ENCODE measurements at regions not wholly inside any gene's neighbourhood (a gene's known extent, or its start where the extent isn't known, plus 50 kb on each side); places are given as distances from the start of the nearest gene placed in this dataset.

DNA sequence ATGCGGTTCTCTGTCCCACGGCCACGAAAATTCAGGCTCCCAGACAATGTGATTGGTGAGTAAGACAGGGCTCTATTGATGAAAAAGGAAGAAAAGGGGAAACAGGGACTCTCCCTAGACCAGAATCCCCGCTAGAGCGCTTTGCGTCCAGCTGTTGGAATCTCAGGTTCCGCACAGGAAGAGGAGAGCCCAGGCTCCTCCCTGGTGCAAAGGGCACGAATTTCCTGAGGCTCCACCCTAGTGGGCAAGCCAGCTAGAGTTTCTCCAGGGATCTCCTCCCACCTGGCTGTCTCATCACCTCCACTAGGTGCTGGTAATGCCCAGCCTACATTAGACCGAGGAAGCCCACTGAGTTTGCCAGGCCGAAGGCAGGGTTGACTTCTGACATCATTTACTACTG lies 135.9 kb upstream of the SOX4 start:
- DNase-seq (ENCODE audit: insufficient read length, low spot score): no peak
- no peak for FAIRE-seq

DNA sequence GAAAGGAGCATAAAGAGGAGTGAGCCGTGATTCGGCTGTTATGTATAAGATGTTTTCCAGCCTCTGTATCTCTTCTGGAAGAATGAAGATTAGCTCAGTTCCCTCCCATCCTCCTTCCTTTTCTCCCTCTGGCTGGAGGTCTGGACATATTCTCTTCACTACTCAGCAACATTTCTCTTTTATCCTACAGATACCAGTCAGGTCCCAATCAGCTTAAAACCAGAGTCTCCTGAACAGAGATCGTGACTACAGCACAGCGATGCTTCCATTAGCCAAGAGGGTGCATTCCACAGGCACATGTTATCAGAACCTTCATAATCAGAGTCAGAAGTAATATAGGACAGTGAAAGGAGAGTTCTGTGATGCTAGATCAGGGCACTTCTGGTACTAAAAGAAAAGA lies 133.9 kb upstream of the SOX4 start:
- no peak for FAIRE-seq
- no peak for DNase-seq (ENCODE audit: insufficient read length, low spot score)

DNA sequence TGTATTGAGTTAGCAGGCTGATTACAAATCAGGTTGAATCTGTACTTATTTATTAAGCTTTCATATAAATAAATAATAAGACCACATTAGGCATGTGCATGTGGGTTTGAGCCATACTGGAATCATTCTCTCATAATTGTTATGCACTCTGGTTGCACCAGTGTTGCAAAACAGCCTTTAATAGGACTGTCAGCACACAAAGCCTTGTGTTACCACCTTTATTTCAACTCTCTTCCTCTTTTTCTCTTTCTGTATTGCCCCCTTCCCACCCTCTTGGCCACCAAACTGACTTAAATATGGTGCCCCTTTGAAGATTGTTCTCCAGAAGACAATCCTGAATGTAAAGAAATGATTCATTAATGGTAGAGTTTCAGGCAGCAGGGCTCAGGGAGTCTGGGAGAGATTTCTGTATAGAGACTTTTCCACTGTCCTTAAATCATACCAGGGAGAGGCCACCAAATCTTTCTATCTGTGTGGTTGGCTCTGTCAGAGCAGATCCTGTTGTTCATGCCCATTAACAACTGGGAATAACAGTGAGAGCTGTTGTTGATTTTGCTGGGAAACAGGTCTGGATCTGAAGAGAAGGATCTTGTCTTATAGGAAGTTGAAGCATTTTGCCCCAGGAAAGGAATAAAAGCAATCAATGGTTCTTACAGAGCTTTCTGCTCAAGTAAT lies 131.6 kb upstream of the SOX4 start:
- DNase-seq (ENCODE audit: insufficient read length, low spot score): no peak
- FAIRE-seq: no peak

DNA sequence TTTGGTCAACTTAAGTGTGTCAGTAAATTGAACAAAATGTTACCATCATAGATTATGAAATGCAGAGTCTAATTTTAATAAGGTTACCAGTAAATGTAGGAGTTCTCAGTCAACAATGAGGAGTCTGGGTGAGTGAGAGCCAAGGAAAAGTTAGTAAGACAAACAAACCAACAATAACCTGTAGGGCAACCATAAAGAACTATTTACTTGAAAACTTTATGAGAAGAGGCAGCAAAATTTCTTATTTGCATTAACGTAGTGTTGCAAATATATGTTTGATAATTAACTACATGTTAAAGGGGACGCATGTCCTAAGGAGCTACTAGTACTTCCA lies 131.1 kb upstream of the SOX4 start:
- no peak for FAIRE-seq
- DNase-seq (ENCODE audit: insufficient read length, low spot score): no peak

DNA sequence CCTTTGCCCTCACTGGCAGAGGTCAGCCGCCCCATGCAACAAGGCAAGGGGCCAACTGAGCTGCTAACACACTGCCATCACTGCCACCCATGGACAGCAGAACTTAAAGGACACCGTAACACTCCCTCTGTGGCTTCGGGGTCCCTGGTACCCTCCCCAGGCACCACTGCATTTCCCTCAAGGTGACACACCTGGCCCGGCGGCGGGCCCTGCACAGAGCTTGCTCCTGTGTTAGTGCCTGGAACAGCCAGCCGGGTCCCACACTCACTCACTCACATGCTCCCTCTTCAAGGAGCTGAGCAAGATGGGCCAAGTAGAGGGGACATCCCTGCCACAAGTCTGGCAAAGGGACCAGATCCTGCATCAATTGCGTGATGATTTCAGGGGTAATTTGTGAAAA lies 126.5 kb upstream of the SOX4 start:
- FAIRE-seq (no peak), DNase-seq (ENCODE audit: insufficient read length, low spot score) (no peak)

DNA sequence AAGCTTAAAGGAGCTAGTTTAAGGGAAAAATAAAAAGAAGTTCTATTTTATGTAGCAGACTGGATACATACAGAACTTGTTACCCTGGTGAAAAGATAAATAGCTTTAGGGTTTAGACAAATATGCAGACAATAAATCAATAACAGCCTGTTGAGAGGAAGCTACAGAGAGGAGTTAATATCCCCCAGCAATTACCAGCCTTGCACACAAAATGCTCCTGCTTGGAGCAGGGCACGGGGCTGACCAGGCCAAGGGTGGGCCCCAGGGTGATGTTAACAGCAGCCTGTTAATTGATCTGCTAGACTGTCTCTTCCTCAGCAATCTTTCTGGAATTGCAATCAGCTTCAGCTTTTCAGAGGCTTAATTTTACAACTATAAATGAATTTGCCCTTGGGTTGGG lies 125.1 kb upstream of the SOX4 start:
- DNase-seq (ENCODE audit: insufficient read length, low spot score) (no peak), FAIRE-seq (no peak)

DNA sequence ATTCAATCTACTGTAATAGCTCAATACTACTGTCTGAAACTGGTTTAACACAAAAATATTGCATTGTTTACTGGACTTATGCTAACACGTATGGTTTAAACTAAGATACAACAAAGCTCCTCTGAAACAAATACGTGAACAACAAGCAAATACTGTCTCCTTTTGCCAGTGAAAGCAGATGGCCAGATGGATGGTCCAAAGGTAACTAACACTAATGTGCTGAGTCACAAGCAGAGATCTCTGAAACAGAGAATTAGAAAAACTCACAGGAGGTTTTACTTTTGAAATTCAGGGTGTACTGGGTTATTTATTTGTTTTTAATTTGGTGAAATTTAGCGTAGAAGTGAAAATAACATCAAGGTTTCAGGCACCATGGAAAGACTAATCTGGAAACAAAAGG lies 124.3 kb upstream of the SOX4 start:
- FAIRE-seq (no peak), DNase-seq (ENCODE audit: insufficient read length, low spot score) (no peak)

DNA sequence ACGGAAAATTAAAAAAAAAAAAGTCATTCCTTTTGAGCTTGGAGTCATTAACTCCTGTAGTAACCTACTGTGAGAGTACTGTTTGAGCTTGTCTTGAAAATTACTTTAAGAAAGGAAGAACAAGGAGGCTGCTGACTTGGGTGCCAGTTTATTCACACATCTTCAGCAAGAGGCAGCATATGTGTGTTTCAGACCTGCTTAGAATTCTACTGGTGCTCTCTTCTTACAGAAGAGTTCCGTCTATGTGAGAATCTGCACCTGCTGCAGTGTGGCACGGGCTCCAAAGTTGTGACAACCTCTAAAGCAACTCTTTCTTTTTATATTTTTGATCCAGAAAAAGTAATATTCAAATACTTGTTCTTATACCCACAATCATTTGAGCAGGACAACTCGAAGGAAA lies 117.4 kb upstream of the SOX4 start:
- FAIRE-seq: no peak
- no peak for DNase-seq (ENCODE audit: insufficient read length, low spot score)

DNA sequence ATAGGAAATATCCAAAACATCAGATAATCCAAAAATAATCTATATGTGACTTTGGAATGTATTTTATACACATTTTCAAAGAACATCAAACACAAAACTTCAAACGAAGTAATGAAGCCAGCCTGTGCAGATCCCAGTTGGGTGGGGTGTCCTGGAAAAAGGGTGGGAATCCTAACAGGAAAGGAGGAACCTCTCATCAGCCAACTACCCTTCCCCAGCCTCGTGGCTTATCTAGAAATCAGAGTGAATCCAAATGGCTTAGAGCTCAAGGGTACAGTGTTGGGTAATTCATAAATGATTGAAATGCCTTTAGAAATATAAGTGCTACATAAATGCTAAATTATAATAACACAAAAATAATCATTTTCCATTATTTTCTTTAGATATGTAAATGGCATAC lies 115.1 kb upstream of the SOX4 start:
- no peak for FAIRE-seq
- no peak for DNase-seq (ENCODE audit: insufficient read length, low spot score)

DNA sequence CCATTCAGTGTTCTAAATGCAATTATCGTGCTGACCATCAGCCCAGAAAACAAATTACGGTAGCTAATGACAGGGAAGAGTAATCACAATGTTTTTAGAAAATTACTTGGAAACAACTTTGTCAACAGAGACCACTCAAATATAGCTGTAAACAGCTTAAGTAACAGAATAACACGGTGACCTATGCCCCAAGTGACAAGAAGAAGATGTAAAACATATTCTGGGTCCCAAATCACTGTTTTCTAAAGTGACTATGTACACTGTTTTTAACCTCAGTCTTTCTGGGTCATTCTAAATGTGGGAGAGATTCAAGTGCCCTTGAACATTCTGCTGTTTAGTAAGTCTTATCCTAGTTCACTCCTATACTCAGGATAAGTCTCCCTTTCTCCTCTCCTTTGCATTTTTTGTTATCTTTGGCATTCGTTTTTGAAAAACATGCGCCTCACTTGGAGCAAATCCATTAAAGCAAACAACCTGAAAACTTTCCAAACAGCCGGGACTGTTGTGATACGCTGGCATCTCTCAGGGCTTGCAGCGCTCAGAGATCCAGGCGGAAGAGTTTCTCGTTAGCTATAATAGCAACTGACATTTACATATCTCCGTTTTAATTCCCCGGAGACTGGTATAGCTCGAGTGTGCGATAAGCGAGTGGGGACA lies 114.5 kb upstream of the SOX4 start:
- DNase-seq (ENCODE audit: insufficient read length, low spot score) (no peak), FAIRE-seq (no peak)

DNA sequence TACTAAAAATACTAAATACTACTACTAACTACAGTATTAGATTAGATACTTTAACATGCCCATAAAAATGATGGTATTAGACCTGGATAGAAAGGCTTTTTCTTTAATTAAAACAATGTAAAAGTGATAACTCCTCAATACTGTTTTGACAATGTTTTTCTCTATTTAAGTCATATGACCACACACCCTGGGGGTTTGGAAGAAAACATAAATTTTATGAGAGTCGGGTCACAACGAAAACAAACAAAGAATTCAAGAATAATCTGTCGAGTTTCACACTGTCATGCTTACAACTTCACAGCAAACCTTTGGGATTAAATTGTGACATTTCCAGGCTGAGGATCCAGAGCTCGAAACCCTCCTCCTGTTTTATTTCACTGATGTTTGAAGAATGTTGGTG lies 107.4 kb upstream of the SOX4 start:
- FAIRE-seq (no peak), DNase-seq (ENCODE audit: insufficient read length, low spot score) (no peak)

DNA sequence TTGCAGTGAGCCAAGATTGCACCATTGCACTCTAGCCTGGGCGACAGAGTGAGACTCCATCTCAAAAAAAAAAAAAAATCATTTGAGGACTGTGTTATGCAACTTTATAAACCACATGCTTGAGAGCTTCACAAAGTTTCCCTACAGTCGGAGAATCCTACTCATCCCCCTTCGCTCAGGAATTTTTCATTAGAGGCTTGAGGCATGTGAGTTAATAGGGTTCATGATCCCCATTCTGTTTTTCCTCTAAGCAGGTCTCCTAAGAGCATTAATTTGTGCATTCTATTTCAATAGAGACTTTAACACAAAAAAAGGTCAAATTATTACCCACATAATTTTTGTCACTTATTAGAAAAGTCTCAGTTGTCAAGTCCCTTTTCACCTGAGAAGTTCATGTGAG lies 103.7 kb upstream of the SOX4 start:
- FAIRE-seq (no peak), DNase-seq (ENCODE audit: insufficient read length, low spot score) (no peak)

DNA sequence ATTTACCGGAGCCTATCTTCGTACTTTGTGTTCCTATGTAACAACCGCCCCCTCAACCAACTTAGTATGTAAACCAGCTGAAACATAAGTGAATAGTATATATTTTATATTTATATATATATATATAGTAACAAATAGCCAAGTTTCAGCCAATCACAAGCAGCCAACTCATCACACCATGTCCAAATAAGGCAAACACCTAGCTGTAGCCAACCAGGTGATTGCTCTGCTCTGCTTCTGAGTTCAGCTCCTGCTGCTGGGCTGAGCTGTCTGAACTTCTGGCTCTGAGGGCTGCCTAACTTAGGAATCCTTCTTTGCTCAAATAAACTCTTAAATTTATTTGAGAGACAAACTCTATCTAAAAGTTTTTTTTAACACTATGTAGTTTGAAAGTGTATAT lies 101.6 kb upstream of the SOX4 start:
- DNase-seq (ENCODE audit: insufficient read length, low spot score): no peak
- no peak for FAIRE-seq

DNA sequence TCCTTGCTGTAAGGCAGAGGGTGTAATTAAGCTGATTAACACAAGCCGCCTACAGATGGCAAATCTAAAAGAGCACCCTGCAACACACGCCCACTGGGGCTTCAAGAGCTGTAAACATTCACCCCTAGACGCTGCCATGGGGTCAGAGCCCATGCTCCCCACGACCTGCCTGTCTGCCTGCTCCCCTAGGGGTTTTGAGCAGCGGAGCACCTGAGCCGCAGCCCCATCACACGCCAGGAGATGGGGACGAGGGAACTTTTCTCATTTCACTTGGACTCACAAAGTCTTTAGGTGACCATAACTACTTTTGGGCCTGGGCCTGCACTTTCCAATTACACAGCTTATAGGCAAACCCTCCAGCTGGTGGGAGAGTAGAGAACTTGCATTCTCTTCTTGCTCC lies 99.0 kb upstream of the SOX4 start:
- DNase-seq (ENCODE audit: insufficient read length, low spot score): no peak
- no peak for FAIRE-seq

DNA sequence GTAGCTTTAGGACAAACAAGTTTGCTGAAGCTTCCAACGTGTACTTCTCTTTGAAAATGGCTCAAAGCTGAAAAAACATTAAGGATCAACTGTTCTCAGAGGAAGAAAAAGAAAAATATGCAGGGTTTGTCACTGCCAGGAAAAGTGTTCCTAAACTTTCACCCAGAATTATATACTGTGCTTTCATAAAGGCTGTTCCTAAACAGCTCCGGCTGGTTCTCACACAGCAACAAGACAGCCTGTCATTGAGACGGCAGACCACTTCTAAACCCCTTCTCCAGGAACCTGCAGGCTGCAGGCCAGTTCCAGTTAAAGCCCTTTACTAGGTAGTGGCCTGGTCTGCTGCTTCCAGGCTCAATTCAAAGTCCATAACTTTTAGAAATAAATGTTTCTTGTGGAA lies 97.4 kb upstream of the SOX4 start:
- no peak for FAIRE-seq

DNA sequence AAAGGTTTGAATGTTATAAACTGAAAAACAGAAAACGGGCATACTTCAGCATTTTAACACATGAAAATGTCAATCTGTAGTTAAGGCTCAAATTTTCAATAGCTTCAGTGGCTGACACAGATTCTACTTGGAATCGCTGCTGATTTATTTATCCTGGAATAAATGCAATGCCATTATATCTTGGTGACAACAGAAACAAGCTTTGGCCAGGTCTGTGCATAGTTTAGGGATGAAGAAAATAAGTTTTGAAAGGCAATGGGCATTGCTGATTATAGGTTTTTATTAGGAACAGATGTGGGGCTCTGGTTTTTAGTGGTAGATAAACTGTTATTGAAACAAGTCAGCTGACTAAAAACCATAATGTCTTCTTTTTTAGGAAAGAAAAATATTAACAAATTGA lies 96.8 kb upstream of the SOX4 start:
- no peak for DNase-seq (ENCODE audit: insufficient read length, low spot score)

More for the DNA sequence above, 97.4 kb upstream of the SOX4 start:
- no peak for DNase-seq (ENCODE audit: insufficient read length, low spot score)

DNA sequence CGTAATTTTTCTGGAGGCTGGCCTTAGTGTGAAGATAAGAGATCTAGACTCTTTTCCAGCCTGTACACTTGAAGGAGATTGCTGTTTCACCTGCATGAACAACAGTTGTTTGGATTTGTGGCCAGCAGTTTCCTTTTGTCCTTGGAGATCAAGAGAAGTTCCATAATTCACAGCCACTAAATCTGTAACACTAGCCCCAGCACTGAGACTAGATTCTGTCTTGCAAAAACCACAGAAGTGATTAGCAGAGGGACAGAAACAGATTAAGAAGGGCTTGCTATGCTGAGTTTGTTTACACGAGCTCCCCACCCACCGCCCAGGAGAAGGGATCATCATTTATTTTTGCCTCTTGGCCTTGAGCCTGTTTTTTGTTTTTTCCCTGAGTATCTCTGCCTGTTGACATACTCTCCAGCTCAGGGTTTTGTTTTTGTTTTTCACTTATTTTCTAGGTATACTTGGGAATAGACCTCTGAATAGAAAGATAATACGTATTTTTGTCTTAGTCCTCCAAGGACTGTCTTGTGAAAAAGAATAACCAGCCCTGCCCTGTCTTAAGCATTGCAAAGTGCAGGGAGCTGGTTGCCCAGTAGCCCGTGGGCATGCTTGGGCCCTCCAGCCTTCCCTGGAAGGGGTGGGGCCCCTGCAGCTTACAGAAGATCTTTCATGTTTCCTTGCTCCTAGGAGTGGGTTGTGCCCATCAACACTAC lies 93.1 kb upstream of the SOX4 start:
- DNase-seq (ENCODE audit: insufficient read length, low spot score): no peak
- FAIRE-seq: no peak

More for the DNA sequence above, 96.8 kb upstream of the SOX4 start:
- FAIRE-seq: no peak

DNA sequence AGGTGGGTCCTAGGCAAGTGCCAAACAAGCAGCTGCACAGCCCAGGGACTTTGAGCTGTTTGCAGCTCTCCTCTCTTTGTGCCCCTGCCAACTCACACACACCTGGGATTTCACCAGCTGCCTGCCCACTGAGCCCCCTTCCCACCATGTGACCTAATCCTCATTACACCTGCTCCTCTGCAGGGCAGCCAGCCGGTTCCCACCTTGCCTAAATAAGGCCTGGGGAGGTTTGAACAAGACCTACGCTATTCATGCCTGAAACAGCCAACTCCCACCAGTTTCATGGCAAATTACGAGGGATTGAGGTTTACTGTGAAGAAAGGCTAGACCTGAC lies 92.6 kb upstream of the SOX4 start:
- DNase-seq (ENCODE audit: insufficient read length, low spot score): no peak
- no peak for FAIRE-seq

DNA sequence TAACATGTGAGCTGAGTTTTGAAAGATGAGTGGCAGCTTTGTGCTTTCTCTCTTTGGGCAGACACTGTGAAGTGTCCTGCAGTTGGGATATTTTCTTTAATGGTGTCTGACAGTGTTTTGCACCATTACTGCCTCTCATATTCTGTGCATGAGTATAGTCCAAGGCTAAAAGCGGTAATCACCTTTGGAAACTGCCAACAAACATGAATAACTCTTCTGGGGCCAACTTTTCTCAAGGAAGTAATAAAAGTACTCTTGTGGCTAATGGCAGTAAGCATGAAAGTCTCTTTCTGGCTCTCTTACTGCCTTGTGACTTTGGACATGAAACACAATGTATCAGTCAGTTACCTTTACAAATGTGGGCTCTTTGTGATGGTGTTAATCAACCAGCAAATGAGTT lies 91.7 kb upstream of the SOX4 start:
- FAIRE-seq (no peak), DNase-seq (ENCODE audit: insufficient read length, low spot score) (no peak)

DNA sequence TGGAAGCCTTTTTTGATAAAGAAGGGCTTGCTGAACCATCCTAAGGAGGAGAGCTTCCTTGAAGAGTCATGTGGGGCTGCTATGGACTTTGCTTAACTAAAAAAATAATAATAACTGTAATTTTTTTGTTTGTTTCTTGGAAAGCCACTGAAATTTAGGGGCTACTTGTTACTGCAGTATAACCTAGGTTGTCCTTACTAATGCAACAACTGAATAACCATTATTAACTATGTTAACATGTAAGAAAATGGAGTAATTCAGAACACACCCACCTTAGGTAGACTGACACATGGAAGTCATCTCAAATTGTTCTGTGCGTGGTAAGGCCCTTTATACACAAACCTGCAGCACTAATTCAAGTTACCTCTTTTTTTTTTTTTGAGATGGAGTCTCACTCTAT lies 90.9 kb upstream of the SOX4 start:
- FAIRE-seq: no peak
- no peak for DNase-seq (ENCODE audit: insufficient read length, low spot score)

DNA sequence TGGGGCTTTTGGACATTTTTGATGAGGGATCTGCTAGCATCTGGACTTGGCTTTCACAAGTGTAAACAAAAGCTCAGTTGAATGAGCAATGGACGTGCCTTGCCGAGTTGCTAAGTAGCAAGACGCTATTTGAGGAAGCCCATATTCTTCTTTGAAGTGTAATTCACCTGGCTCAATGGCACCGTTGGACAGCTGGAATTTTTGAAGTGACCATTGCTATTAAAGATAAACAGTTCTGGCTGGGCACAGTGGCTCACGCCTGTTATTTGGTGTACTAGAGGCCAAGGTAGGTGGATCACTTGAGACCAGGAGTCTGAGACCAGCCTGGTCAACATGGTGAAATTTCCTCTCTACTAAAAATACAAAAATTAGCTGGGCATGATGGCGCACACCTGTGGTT lies 88.8 kb upstream of the SOX4 start:
- DNase-seq (ENCODE audit: insufficient read length, low spot score) (no peak), FAIRE-seq (no peak)

DNA sequence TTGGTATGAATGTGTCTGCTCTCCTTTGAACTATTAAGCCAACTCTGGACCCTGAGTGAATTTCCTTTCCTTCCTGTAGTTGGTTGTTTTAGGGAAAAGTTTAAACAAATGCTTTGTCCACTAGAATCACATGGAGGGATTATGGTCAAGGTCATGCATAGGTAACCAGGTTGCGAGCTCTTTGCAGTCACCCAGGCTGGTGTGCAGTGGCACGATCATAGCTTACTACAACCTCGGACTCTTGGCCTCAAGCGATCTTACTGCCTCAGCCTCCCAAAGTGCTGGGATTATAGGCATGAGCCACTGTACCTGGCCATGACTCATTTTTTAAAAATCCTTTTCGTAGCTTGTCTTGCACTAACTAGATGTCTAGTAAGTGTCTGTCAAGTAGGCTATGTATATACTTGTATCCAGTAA lies 88.0 kb upstream of the SOX4 start:
- FAIRE-seq (no peak), DNase-seq (ENCODE audit: insufficient read length, low spot score) (no peak)

DNA sequence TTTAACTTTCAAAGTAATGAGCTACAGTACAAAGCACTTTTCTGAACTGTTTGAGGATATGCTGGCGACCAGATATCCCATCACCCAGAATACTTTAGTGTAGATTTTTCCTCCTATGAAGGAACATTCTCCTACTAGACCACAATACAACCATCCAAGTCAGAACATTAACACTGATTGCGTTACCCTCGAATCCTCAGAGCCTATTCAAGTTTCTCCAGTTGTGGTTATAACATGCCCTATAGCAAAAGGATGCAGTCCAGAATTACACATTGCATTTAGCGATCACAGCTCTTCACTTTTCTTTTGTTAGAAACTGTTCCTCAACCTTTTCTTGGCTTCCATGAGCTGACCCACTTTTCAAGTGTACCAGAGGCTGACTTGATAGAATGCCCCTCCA lies 87.4 kb upstream of the SOX4 start:
- FAIRE-seq: no peak
- DNase-seq (ENCODE audit: insufficient read length, low spot score): no peak
